CD4-positive, alpha-beta T cell (primary cell): ENCODE measurements at regions not wholly inside any gene's neighbourhood (a gene's known extent, or its start where the extent isn't known, plus 50 kb on each side); places are given as distances from the start of the nearest gene placed in this dataset.

Source experiments
- ATAC-seq: fragments of 200-7000 bp; cut with Tn5 transposase; one replicate; pipeline ENCODE4 v1.10.0; 2022; ENCODE audit warnings: mild to moderate bottlenecking; ENCODE audit not compliant: poor library complexity
- CTCF ChIA-PET: fragments of 350-600 bp; sonication (Branson Sonifier 250); formaldehyde crosslinking; loops from one replicate; lab custom pipeline; 2021; ENCODE audit warnings: antibody characterized with exemption, inconsistent platforms; lab: Charles Lee
- POLR2A ChIA-PET: fragments of 350-600 bp; sonication (Branson Sonifier 250); formaldehyde crosslinking; loops from one replicate; lab custom pipeline; 2021; ENCODE audit warnings: antibody characterized with exemption, inconsistent platforms; lab: Charles Lee
- DNase-seq, 14 experiments: peaks; one replicate each; pipeline ENCODE4 v3.0.0-alpha.2; 2013 to 2020; ENCODE audit warnings: mixed read lengths in 2 of 14
- H3K27ac ChIP-seq, 2 donors: one replicate each; pipeline versions ENCODE4 v1.5.1 to v1.7.0; 2013; ENCODE audit warnings: low read length in 2 of 2, low read depth in 1 of 2, mild to moderate bottlenecking in 1 of 2
- H3K27me3 ChIP-seq, 2 experiments: 1 replicate in 1 of 2; 2 replicates in 1 of 2; pipeline versions ENCODE4 v1.6.1 to v1.7.0; 2013; ENCODE audit warnings: low read length in 2 of 2, control low read depth in 1 of 2, mild to moderate bottlenecking in 1 of 2, moderate library complexity in 1 of 2; ENCODE audit not compliant: insufficient read depth in 2 of 2, control insufficient read depth in 1 of 2
- H3K36me3 ChIP-seq: one replicate; pipeline ENCODE4 v1.6.1; 2013; ENCODE audit warnings: low read length, control low read depth; ENCODE audit not compliant: insufficient read depth
- H3K4me1 ChIP-seq: one replicate; pipeline ENCODE4 v1.6.1; 2013; ENCODE audit warnings: low read length, control low read depth; ENCODE audit not compliant: insufficient read depth
- H3K4me3 ChIP-seq: one replicate; pipeline ENCODE4 v1.5.1; 2013; ENCODE audit warnings: mild to moderate bottlenecking, low read length, moderate library complexity
- H3K9me3 ChIP-seq, 2 experiments: 1 replicate in 1 of 2; 2 replicates in 1 of 2; pipeline versions ENCODE4 v1.6.1 to v1.7.0; 2013; ENCODE audit warnings: low read length in 2 of 2, mild to moderate bottlenecking in 2 of 2, control low read depth in 1 of 2, moderate library complexity in 1 of 2; ENCODE audit not compliant: control insufficient read depth in 1 of 2, insufficient read depth in 1 of 2
- H3K27ac Mint-ChIP-seq: one replicate; pipeline ENCODE4 v1.8.0; 2020; ENCODE audit warnings: mixed read lengths
- H3K27me3 Mint-ChIP-seq: one replicate; pipeline ENCODE4 v1.8.0; 2021; ENCODE audit warnings: mixed read lengths
- H3K36me3 Mint-ChIP-seq: one replicate; pipeline ENCODE4 v1.8.0; 2021; ENCODE audit warnings: low read depth, mixed read lengths
- H3K4me1 Mint-ChIP-seq: one replicate; pipeline ENCODE4 v1.8.0; 2021; ENCODE audit warnings: low read depth, mixed read lengths
- H3K4me3 Mint-ChIP-seq: one replicate; pipeline ENCODE4 v1.8.0; 2020; ENCODE audit warnings: mild to moderate bottlenecking, mixed read lengths
- H3K9me3 Mint-ChIP-seq: one replicate; pipeline ENCODE4 v1.8.0; 2020; ENCODE audit warnings: mixed read lengths
- CTCF ChIP-seq: fragments of 200-600 bp; IDR thresholded peaks from one replicate; pipeline ENCODE4 v1.8.0; 2022; ENCODE audit warnings: antibody characterized with exemption, mild to moderate bottlenecking
- intact Hi-C, 2 experiments: fragments of 100-400 bp; cut with DNase I in 1 of 2; cut with micrococcal nuclease in 1 of 2; formaldehyde crosslinking; loops; one replicate each; pipeline versions ENCODE4 v1.15.1 to v1.9.0; 2023 to 2025; cut with DNase I, micrococcal nuclease

GRCh38 chr11:116445108-116446047 lies 327.4 kb downstream of the BUD13 start:
- Mint-ChIP-seq H3K4me1 (no peaks in the 10 kb centered on the region), H3K27ac (no peak overlapping the region), H3K9me3 (peaks cover 2% of the 10 kb centered on the region), H3K4me3 (no peak overlapping the region), H3K27me3 (peaks cover 23% of the 10 kb centered on the region), H3K36me3 (no peaks in the 10 kb centered on the region)
- ChIA-PET POLR2A (no interaction called here), CTCF (no interaction called here)
- Histone ChIP-seq H3K27ac (no peak overlapping the region), H3K9me3 (no peaks in the 10 kb centered on the region), H3K27me3 (peaks cover 0 to 3% of the 10 kb centered on the region in 2 experiments), H3K4me1 (no peaks in the 10 kb centered on the region), H3K36me3 (no peaks in the 10 kb centered on the region), H3K4me3 (no peak overlapping the region)
- DNase-seq (no peak), ATAC-seq (no peak)
- TF ChIP-seq CTCF = no peak
- intact Hi-C loops = no loop called here

DNA sequence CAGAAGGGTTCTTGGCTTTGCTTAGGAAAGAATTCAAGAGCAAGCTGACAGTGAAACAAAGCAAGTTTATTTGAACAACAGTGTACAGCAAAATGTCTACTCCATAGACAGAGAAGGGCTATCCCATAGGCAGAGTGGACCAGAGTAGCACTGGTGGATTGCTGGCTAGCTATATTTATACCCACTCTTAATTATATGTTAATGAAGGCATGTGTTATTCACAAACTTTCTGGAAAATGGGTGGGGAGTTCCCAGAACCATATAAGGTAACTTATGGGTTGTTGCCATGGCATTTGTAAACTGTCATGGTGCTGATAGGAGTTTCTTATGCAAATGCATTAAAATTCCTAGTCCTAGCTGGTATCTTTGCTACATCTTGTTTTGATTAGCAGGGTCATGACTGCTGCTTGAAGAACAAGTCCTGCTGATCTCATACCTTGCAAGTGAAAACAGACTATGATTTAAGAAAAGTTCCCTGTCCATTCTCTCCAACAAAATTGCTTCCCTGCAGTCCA lies 330.5 kb downstream of the BUD13 start:
- no peaks in the 10 kb centered on the region for H3K36me3 ChIP-seq
- no peak overlapping the region for H3K4me3 ChIP-seq
- no peak overlapping the region for H3K27ac ChIP-seq
- peaks cover 5% of the 10 kb centered on the region for H3K9me3 Mint-ChIP-seq
- H3K27me3 Mint-ChIP-seq = peaks cover 30% of the 10 kb centered on the region
- no peaks in the 10 kb centered on the region for H3K9me3 ChIP-seq
- no peak overlapping the region for H3K4me3 Mint-ChIP-seq
- intact Hi-C loops = no loop called here
- no peaks in the 10 kb centered on the region for H3K36me3 Mint-ChIP-seq
- no peak overlapping the region for H3K27ac Mint-ChIP-seq
- peaks cover 0 to 4% of the 10 kb centered on the region in 2 experiments for H3K27me3 ChIP-seq
- POLR2A ChIA-PET = no interaction called here
- no peaks in the 10 kb centered on the region for H3K4me1 Mint-ChIP-seq
- no peaks in the 10 kb centered on the region for H3K4me1 ChIP-seq
- no peak for ATAC-seq
- TF ChIP-seq CTCF = no peak
- CTCF ChIA-PET = no interaction called here
- DNase-seq = no peak

GRCh38 chr11:116439361-116439677 lies 333.5 kb downstream of the BUD13 start:
- H3K27ac Mint-ChIP-seq = no peak overlapping the region
- ChIA-PET CTCF (no interaction called here), POLR2A (no interaction called here)
- peaks cover 5% of the 10 kb centered on the region for H3K9me3 Mint-ChIP-seq
- intact Hi-C loops = no loop called here
- H3K4me3 ChIP-seq = no peak overlapping the region
- no peaks in the 10 kb centered on the region for H3K36me3 Mint-ChIP-seq
- DNase-seq = no peak
- no peak overlapping the region for H3K27ac ChIP-seq
- H3K4me1 Mint-ChIP-seq = no peaks in the 10 kb centered on the region
- ATAC-seq = no peak
- no peaks in the 10 kb centered on the region for H3K4me1 ChIP-seq
- H3K27me3 Mint-ChIP-seq = peaks cover 39% of the 10 kb centered on the region
- H3K4me3 Mint-ChIP-seq = no peak overlapping the region
- H3K36me3 ChIP-seq = no peaks in the 10 kb centered on the region
- TF ChIP-seq CTCF = no peak
- H3K27me3 ChIP-seq = peaks cover 0 to 3% of the 10 kb centered on the region in 2 experiments
- H3K9me3 ChIP-seq = no peaks in the 10 kb centered on the region
